Skeletal muscle satellite cell (primary cell): ENCODE measurements at regions not wholly inside any gene's neighbourhood (a gene's known extent, or its start where the extent isn't known, plus 50 kb on each side); places are given as distances from the start of the nearest gene placed in this dataset.
A peak's percentile ranks its signal among the peaks of the same experiment; 100 is the strongest.
"Not testable (repeated sequence)": the region's sequence is repeated elsewhere in the genome, so short reads cannot be mapped to it uniquely, and the experiment has no call there.

Experiments used
- H3K27me3 ChIP-seq: 2 replicates; pipeline ENCODE4 v1.7.0; 2013; ENCODE audit warnings: low read length; ENCODE audit not compliant: control insufficient read depth, insufficient read depth
- H3K36me3 ChIP-seq: 2 replicates; pipeline ENCODE4 v1.7.0; 2013; ENCODE audit warnings: mild to moderate bottlenecking, control low read depth, low read length; ENCODE audit not compliant: insufficient read depth
- H3K4me1 ChIP-seq: 2 replicates; pipeline ENCODE4 v1.7.0; 2013; ENCODE audit warnings: low read length; ENCODE audit not compliant: control insufficient read depth, insufficient read depth
- H3K4me2 ChIP-seq: 2 replicates; pipeline ENCODE4 v1.7.0; 2013; ENCODE audit warnings: mild to moderate bottlenecking, low read length
- H3K4me3 ChIP-seq: 2 replicates; pipeline ENCODE4 v1.7.0; 2013; ENCODE audit warnings: low read length
- H3K9ac ChIP-seq: 2 replicates; pipeline ENCODE4 v1.7.0; 2013; ENCODE audit warnings: mild to moderate bottlenecking, low read depth, low read length, moderate library complexity
- H3K9me3 ChIP-seq: replicated peaks from 2 replicates; pipeline ENCODE4 v1.7.0; 2013; ENCODE audit warnings: mild to moderate bottlenecking, control low read depth, low read length

GRCh38 chr4:174397366-174398155, 113.8 kb downstream of the CEP44 start:
- Histone ChIP-seq H3K9me3 (no peaks in the 10 kb centered on the region), H3K9ac (no peak overlapping the region), H3K4me3 (no peak overlapping the region), H3K4me2 (no peak overlapping the region), H3K36me3 (no peaks in the 10 kb centered on the region), H3K27me3 (no peaks in the 10 kb centered on the region), H3K4me1 (peaks cover 15% of the 10 kb centered on the region)

GRCh38 chr4:174396599-174397110, 112.9 kb downstream of the CEP44 start:
- Histone ChIP-seq H3K27me3 (no peaks in the 10 kb centered on the region), H3K36me3 (no peaks in the 10 kb centered on the region), H3K9me3 (no peaks in the 10 kb centered on the region), H3K9ac (no peak overlapping the region), H3K4me2 (no peak overlapping the region), H3K4me3 (no peak overlapping the region), H3K4me1 (peaks cover 15% of the 10 kb centered on the region)

- H3K4me3 ChIP-seq = no peak overlapping the region
- H3K9ac ChIP-seq = no peak overlapping the region
- H3K4me1 ChIP-seq = peaks cover 15% of the 10 kb centered on the region
- no peaks in the 10 kb centered on the region for H3K9me3 ChIP-seq
- H3K4me2 ChIP-seq = peak overlapping the region; percentile 47
- no peaks in the 10 kb centered on the region for H3K27me3 ChIP-seq
- H3K36me3 ChIP-seq = no peaks in the 10 kb centered on the region
These were observed 111.2 kb downstream of the CEP44 start for GRCh38 chr4:174394915-174395314.

GRCh38 chr4:174389439-174389838, 105.7 kb downstream of the CEP44 start:
- Histone ChIP-seq H3K4me2 (no peak overlapping the region), H3K4me3 (no peak overlapping the region), H3K36me3 (no peaks in the 10 kb centered on the region), H3K9me3 (no peaks in the 10 kb centered on the region), H3K27me3 (no peaks in the 10 kb centered on the region), H3K9ac (no peak overlapping the region), H3K4me1 (no peaks in the 10 kb centered on the region)

- Histone ChIP-seq H3K36me3 (no peaks in the 10 kb centered on the region), H3K27me3 (no peaks in the 10 kb centered on the region), H3K9me3 (no peaks in the 10 kb centered on the region), H3K4me1 (no peaks in the 10 kb centered on the region), H3K4me3 (no peak overlapping the region), H3K4me2 (no peak overlapping the region), H3K9ac (no peak overlapping the region)
These were observed 104.9 kb downstream of the CEP44 start for GRCh38 chr4:174388461-174389145.

GRCh38 chr4:174387721-174388120, 104.0 kb downstream of the CEP44 start:
- no peaks in the 10 kb centered on the region for H3K27me3 ChIP-seq
- no peaks in the 10 kb centered on the region for H3K9me3 ChIP-seq
- no peaks in the 10 kb centered on the region for H3K36me3 ChIP-seq
- no peak overlapping the region for H3K4me2 ChIP-seq
- no peaks in the 10 kb centered on the region for H3K4me1 ChIP-seq
- no peak overlapping the region for H3K4me3 ChIP-seq
- no peak overlapping the region for H3K9ac ChIP-seq

GRCh38 chr4:174387143-174387542, 103.4 kb downstream of the CEP44 start:
- H3K4me3 ChIP-seq = no peak overlapping the region
- no peaks in the 10 kb centered on the region for H3K9me3 ChIP-seq
- H3K36me3 ChIP-seq = no peaks in the 10 kb centered on the region
- H3K4me1 ChIP-seq = no peaks in the 10 kb centered on the region
- H3K27me3 ChIP-seq = no peaks in the 10 kb centered on the region
- no peak overlapping the region for H3K4me2 ChIP-seq
- H3K9ac ChIP-seq = no peak overlapping the region

- no peaks in the 10 kb centered on the region for H3K9me3 ChIP-seq
- no peaks in the 10 kb centered on the region for H3K4me1 ChIP-seq
- H3K9ac ChIP-seq = no peak overlapping the region
- no peaks in the 10 kb centered on the region for H3K27me3 ChIP-seq
- H3K4me3 ChIP-seq = no peak overlapping the region
- H3K4me2 ChIP-seq = no peak overlapping the region
- H3K36me3 ChIP-seq = no peaks in the 10 kb centered on the region
These were observed 100.1 kb downstream of the CEP44 start for GRCh38 chr4:174383783-174384182.

- H3K4me2 ChIP-seq, H3K9ac ChIP-seq, H3K27me3 ChIP-seq, H3K9me3 ChIP-seq, H3K4me3 ChIP-seq, H3K4me1 ChIP-seq, H3K36me3 ChIP-seq: not testable (repeated sequence)
These were observed 99.4 kb downstream of the CEP44 start for GRCh38 chr4:174382938-174383605.
